ENCODE measurements at regions not wholly inside any gene's neighbourhood (a gene's known extent, or its start where the extent isn't known, plus 50 kb on each side); places are given as distances from the start of the nearest gene placed in this dataset.
"Not testable (repeated sequence)": the region's sequence is repeated elsewhere in the genome, so short reads cannot be mapped to it uniquely, and the experiment has no call there.

DNA sequence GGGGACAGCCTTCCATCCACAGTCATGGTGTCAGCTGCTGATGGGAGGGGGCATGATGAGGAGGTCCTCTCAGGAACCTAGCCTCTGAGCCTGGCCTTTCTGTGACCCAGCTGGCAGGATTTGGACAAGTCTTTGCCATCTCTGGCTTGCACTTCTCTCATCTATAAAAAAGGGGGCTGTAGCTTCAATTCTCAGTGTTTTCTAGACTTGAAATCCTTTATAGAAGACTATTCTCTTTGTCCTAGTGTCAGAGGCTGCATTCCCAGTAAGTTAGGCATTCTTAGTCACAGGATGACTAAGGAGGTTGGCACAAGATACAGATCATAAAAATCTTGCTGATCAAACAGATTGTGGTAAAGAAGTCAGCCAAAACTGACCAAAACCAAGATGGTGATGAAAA is 958.5 kb downstream of the CNTNAP5 start:
- peaks cover 14% of the 10 kb centered on the region for H3K4me1 Mint-ChIP-seq
- no peak for DNase-seq
- TF ChIP-seq, protein P1, sequence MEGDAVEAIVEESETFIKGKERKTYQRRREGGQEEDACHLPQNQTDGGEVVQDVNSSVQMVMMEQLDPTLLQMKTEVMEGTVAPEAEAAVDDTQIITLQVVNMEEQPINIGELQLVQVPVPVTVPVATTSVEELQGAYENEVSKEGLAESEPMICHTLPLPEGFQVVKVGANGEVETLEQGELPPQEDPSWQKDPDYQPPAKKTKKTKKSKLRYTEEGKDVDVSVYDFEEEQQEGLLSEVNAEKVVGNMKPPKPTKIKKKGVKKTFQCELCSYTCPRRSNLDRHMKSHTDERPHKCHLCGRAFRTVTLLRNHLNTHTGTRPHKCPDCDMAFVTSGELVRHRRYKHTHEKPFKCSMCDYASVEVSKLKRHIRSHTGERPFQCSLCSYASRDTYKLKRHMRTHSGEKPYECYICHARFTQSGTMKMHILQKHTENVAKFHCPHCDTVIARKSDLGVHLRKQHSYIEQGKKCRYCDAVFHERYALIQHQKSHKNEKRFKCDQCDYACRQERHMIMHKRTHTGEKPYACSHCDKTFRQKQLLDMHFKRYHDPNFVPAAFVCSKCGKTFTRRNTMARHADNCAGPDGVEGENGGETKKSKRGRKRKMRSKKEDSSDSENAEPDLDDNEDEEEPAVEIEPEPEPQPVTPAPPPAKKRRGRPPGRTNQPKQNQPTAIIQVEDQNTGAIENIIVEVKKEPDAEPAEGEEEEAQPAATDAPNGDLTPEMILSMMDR (IDR thresholded peaks at IDR 0.05): no peak

DNA sequence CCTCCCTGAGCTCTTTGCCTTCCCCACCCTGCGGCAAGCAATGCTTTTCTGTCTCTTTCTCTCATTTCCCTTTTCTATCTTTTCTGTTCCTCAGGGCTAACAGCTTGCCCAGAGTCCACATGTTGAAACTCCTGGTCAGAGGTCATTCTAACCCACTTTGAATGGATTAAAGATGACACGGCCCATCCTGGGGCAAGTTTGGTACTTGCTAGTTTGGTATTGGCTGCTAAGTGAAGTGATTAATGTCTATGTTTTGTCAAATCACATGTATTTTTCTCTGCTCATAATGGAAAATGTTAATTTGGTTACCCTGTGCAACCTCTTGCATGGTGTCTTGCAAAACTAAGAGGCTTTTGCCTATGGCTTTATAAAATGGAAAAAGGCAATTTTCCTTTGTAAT is 960.2 kb downstream of the CNTNAP5 start:
- Mint-ChIP-seq H3K4me1 (peaks cover 14% of the 10 kb centered on the region), H3K27me3 (ENCODE audit: low read depth, poor library complexity) (peaks cover 3% of the 10 kb centered on the region), H3K4me3 (no peak overlapping the region), H3K9me3 (peaks cover 8% of the 10 kb centered on the region), H3K36me3 (ENCODE audit: low read depth) (no peaks in the 10 kb centered on the region), H3K27ac (no peak overlapping the region)
- TF ChIP-seq, protein P1 (IDR thresholded peaks at IDR 0.05): no peak
- DNase-seq: no peak

More for the DNA sequence above, 958.5 kb downstream of the CNTNAP5 start:
- Mint-ChIP-seq H3K36me3 (ENCODE audit: low read depth) (no peaks in the 10 kb centered on the region), H3K4me3 (no peak overlapping the region), H3K9me3 (peaks cover 8% of the 10 kb centered on the region), H3K27ac (no peak overlapping the region), H3K27me3 (ENCODE audit: low read depth, poor library complexity) (peaks cover 3% of the 10 kb centered on the region)

DNA sequence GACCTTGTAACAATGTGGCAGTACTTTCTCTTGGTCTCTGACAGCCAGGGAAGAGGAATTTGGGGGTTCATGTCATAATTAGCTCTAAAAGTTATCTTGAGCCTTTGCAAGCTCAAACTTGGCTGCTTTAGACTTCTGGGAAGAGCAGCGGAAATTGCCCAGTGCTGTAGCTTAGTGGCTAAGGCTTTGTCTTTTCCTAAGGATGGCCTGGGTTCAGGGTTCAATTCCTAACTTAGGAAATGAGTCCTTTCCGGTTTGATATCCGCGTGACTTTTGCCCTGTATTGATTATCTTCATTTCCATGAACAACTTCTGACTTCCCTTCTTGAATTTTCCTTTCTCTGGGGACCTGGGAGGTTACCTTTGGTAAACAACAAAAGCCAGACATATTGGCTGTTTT is 961.0 kb downstream of the CNTNAP5 start:
- peaks cover 3% of the 10 kb centered on the region for H3K27me3 Mint-ChIP-seq (ENCODE audit: low read depth, poor library complexity)
- DNase-seq: no peak
- H3K27ac Mint-ChIP-seq: no peak overlapping the region
- TF ChIP-seq, protein P1 (IDR thresholded peaks at IDR 0.05): no peak
- H3K36me3 Mint-ChIP-seq (ENCODE audit: low read depth): no peaks in the 10 kb centered on the region
- H3K4me3 Mint-ChIP-seq: no peak overlapping the region
- peaks cover 14% of the 10 kb centered on the region for H3K4me1 Mint-ChIP-seq
- H3K9me3 Mint-ChIP-seq: peaks cover 8% of the 10 kb centered on the region

DNA sequence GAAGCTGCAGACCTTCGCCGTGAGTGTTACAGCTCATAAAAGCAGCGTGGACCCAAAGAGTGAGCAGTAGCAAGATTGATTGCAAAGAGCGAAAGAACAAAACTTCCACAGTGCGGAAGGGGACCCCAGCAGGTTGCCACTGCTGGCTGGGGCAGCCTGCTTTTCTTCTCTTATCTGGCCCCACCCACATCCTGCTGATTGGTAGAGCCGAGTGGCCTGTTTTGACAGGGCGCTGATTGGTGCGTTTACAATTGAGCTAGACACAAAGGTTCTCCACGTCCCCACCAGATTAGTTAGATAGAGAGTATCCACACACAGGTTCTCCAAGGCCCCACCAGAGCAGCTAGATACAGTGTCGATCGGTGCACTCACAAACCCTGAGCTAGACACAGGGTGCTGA is 961.8 kb downstream of the CNTNAP5 start:
- H3K27ac Mint-ChIP-seq: peak overlapping the region; percentile 78
- H3K4me3 Mint-ChIP-seq; H3K36me3 Mint-ChIP-seq (ENCODE audit: low read depth); H3K27me3 Mint-ChIP-seq (ENCODE audit: low read depth, poor library complexity); DNase-seq; H3K9me3 Mint-ChIP-seq: not testable (repeated sequence)
- peaks cover 14% of the 10 kb centered on the region for H3K4me1 Mint-ChIP-seq

DNA sequence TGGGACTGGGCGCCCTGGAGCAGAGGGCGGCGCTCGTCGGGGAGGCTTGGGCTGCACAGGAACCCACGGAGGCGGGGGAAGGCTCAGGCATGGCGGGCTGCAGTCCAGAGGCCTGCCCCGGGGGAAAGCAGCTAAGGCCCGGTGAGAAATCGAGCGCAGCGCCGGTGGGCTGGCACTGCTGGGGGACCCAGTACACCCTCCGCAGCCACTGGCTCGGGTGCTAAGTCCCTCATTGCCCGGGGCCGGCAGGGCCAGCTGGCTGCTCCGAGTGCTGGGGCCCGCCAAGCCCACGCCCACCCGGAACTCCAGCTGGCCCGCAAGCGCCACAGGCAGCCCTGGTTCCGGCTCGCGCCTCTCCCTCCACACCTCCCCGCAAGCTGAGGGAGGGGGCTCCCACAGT is 962.3 kb downstream of the CNTNAP5 start:
- DNase-seq; H3K27me3 Mint-ChIP-seq (ENCODE audit: low read depth, poor library complexity); H3K36me3 Mint-ChIP-seq (ENCODE audit: low read depth); H3K4me3 Mint-ChIP-seq; H3K27ac Mint-ChIP-seq; H3K9me3 Mint-ChIP-seq: not testable (repeated sequence)
- H3K4me1 Mint-ChIP-seq: peaks cover 14% of the 10 kb centered on the region

DNA sequence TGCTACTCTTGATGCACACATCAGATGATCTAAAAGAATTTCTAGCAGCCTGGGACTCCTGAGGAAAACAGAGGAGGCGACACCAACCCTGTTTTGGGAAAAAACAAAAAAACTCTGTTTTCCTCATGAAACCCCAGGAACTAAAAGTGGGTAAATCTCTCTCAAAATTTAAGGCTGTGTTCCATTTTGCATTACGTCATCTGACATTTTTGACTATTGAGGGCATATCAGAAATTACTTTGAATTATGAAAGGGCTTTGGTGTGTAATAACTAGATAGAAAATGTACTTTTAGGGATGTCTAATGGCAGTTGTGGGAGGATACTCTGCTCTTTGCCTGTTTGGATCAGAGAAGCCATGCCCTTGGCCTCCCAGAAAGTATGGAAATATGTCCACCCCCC is 963.0 kb downstream of the CNTNAP5 start:
- peaks cover 8% of the 10 kb centered on the region for H3K9me3 Mint-ChIP-seq
- H3K27ac Mint-ChIP-seq: no peak overlapping the region
- no peaks in the 10 kb centered on the region for H3K36me3 Mint-ChIP-seq (ENCODE audit: low read depth)
- TF ChIP-seq, protein P1 (IDR thresholded peaks at IDR 0.05): no peak
- H3K27me3 Mint-ChIP-seq (ENCODE audit: low read depth, poor library complexity): no peaks in the 10 kb centered on the region
- H3K4me1 Mint-ChIP-seq: peaks cover 14% of the 10 kb centered on the region
- H3K4me3 Mint-ChIP-seq: no peak overlapping the region
- no peak for DNase-seq

DNA sequence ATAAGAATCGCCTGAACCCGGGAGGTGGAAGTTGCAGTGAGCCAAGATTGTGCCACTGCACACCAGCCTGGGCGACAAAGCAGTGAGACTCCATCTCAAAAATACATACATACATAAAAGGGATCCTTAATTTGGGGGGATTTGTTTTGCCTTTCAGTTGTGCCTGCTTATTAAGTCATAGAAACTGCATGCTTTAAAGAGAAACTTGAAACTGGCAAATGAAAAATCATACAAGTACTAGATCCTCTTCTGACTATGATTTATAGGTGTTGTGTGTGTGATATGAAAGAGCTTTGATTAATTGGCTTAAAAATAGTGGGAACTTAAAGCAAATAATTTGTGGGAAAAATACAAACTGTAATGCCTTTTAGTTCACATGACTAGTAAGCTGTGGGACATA is 963.7 kb downstream of the CNTNAP5 start:
- Mint-ChIP-seq H3K4me1 (peaks cover 14% of the 10 kb centered on the region), H3K4me3 (no peak overlapping the region), H3K27ac (no peak overlapping the region), H3K27me3 (ENCODE audit: low read depth, poor library complexity) (no peaks in the 10 kb centered on the region), H3K9me3 (peaks cover 8% of the 10 kb centered on the region), H3K36me3 (ENCODE audit: low read depth) (no peaks in the 10 kb centered on the region)
- DNase-seq: no peak
- TF ChIP-seq, protein P1 (IDR thresholded peaks at IDR 0.05): no peak

Measured in nephron progenitor cell (in vitro differentiated cells).